ENCODE measurements at regions not wholly inside any gene's neighbourhood (a gene's known extent, or its start where the extent isn't known, plus 50 kb on each side); places are given as distances from the start of the nearest gene placed in this dataset.

- TF ChIP-seq CTCF (IDR thresholded peaks at IDR 0.05; ENCODE audit: unreplicated experiment), result no peak
- H3K27me3 Mint-ChIP-seq, result peaks cover 12% of the 10 kb centered on the region
- H3K36me3 Mint-ChIP-seq (ENCODE audit: insufficient read depth), result no peaks in the 10 kb centered on the region
- H3K4me1 Mint-ChIP-seq (ENCODE audit: low read depth), result no peaks in the 10 kb centered on the region
- H3K4me3 Mint-ChIP-seq (ENCODE audit: low read depth), result no peak overlapping the region
- no peaks in the 10 kb centered on the region for H3K9me3 Mint-ChIP-seq (ENCODE audit: low read depth)
- no peak overlapping the region for H3K27ac Mint-ChIP-seq
- DNase-seq (ENCODE audit: low spot score, unreplicated experiment), result no peak
Measured at GRCh38 chr10:117462816-117463544, 79.6 kb upstream of the EMX2 start.

- no peaks in the 10 kb centered on the region for H3K36me3 Mint-ChIP-seq (ENCODE audit: insufficient read depth)
- H3K9me3 Mint-ChIP-seq (ENCODE audit: low read depth), result no peaks in the 10 kb centered on the region
- peaks cover 9% of the 10 kb centered on the region for H3K27me3 Mint-ChIP-seq
- no peak overlapping the region for H3K4me3 Mint-ChIP-seq (ENCODE audit: low read depth)
- TF ChIP-seq CTCF (IDR thresholded peaks at IDR 0.05; ENCODE audit: unreplicated experiment), result no peak
- H3K4me1 Mint-ChIP-seq (ENCODE audit: low read depth), result no peaks in the 10 kb centered on the region
- no peak overlapping the region for H3K27ac Mint-ChIP-seq
- DNase-seq (ENCODE audit: low spot score, unreplicated experiment), result no peak
Measured at GRCh38 chr10:117462424-117462792, 80.1 kb upstream of the EMX2 start.

GRCh38 chr10:117461766-117462423 lies 80.7 kb upstream of the EMX2 start:
- Mint-ChIP-seq H3K9me3 (ENCODE audit: low read depth) (no peaks in the 10 kb centered on the region), H3K27me3 (peaks cover 9% of the 10 kb centered on the region), H3K4me1 (ENCODE audit: low read depth) (no peaks in the 10 kb centered on the region), H3K4me3 (ENCODE audit: low read depth) (no peak overlapping the region), H3K36me3 (ENCODE audit: insufficient read depth) (no peaks in the 10 kb centered on the region), H3K27ac (no peak overlapping the region)
- no peak for DNase-seq (ENCODE audit: low spot score, unreplicated experiment)
- TF ChIP-seq CTCF (IDR thresholded peaks at IDR 0.05; ENCODE audit: unreplicated experiment), result no peak

GRCh38 chr10:117460846-117461765 lies 81.4 kb upstream of the EMX2 start:
- DNase-seq (ENCODE audit: low spot score, unreplicated experiment), result no peak
- no peaks in the 10 kb centered on the region for H3K9me3 Mint-ChIP-seq (ENCODE audit: low read depth)

More at GRCh38 chr10:117460846-117461765, 81.4 kb upstream of the EMX2 start:
- TF ChIP-seq CTCF (IDR thresholded peaks at IDR 0.05; ENCODE audit: unreplicated experiment), result no peak
- Mint-ChIP-seq H3K27me3 (peaks cover 9% of the 10 kb centered on the region), H3K36me3 (ENCODE audit: insufficient read depth) (no peaks in the 10 kb centered on the region), H3K4me1 (ENCODE audit: low read depth) (no peaks in the 10 kb centered on the region), H3K4me3 (ENCODE audit: low read depth) (no peak overlapping the region), H3K27ac (no peak overlapping the region)

Measured in progenitor cell of endocrine pancreas (in vitro differentiated cells).